ENCODE measurements at regions not wholly inside any gene's neighbourhood (a gene's known extent, or its start where the extent isn't known, plus 50 kb on each side); places are given as distances from the start of the nearest gene placed in this dataset.

DNA sequence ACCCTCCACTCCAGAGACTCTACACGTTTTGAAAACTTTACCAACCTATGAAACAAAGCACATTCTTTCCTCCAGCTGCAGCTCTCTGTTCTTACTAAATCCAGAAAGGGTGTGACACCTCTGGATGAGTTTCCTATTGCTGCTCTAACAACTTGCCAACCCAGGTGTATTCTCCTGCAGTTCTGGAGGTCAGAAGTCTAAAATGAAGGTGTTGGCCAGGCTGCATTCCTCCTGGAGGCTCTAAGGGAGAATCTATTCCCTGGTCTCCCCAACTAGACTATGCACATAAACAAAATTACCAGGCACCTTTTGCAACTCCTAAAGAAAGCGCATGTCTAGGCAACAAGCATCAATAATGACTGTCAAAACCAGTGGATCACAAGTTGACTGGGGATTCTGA, 128.8 kb downstream of the NUFIP1 start:
- TF ChIP-seq, protein P1, sequence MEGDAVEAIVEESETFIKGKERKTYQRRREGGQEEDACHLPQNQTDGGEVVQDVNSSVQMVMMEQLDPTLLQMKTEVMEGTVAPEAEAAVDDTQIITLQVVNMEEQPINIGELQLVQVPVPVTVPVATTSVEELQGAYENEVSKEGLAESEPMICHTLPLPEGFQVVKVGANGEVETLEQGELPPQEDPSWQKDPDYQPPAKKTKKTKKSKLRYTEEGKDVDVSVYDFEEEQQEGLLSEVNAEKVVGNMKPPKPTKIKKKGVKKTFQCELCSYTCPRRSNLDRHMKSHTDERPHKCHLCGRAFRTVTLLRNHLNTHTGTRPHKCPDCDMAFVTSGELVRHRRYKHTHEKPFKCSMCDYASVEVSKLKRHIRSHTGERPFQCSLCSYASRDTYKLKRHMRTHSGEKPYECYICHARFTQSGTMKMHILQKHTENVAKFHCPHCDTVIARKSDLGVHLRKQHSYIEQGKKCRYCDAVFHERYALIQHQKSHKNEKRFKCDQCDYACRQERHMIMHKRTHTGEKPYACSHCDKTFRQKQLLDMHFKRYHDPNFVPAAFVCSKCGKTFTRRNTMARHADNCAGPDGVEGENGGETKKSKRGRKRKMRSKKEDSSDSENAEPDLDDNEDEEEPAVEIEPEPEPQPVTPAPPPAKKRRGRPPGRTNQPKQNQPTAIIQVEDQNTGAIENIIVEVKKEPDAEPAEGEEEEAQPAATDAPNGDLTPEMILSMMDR (IDR thresholded peaks at IDR 0.05; ENCODE audit: low read depth, low read length), result no peak
- TF ChIP-seq EZH2phosphoT487 (IDR thresholded peaks at IDR 0.05; ENCODE audit: low read depth), result no peak
